HG02870 (cell line): ENCODE measurements at regions not wholly inside any gene's neighbourhood (a gene's known extent, or its start where the extent isn't known, plus 50 kb on each side); places are given as distances from the start of the nearest gene placed in this dataset.
"Not testable (repeated sequence)": the region's sequence is repeated elsewhere in the genome, so short reads cannot be mapped to it uniquely, and the experiment has no call there.

ENCODE experiments used
- ATAC-seq: cut with Tn5 transposase; IDR thresholded peaks from one replicate; pipeline ENCODE4 v1.9.1; 2021; ENCODE audit warnings: mild to moderate bottlenecking, moderate library complexity; ENCODE audit not compliant: unreplicated experiment

- ATAC-seq, result no peak
These were observed 936.6 kb upstream of the FANCL start for GRCh38 chr2:59177748-59178147.

DNA sequence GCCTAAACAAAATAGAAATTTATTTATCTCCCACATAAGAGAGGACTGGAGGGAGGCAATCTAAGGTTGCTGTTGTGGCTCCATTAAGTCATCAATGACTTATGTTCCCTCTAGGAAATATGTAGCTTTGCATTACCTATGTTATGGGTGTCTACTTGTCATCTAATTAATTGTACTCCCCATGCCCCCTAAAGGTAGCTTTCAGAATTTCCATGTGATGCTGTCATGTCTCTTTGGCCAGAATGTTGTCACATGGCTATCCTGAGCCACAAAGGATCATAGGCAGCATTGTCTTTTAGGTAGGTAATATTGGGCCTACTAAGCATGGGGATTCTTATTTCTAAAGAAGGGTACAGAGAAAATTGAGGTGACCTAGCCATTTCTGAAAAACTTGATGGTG lies 935.6 kb upstream of the FANCL start:
- peak; percentile 68 for ATAC-seq

DNA sequence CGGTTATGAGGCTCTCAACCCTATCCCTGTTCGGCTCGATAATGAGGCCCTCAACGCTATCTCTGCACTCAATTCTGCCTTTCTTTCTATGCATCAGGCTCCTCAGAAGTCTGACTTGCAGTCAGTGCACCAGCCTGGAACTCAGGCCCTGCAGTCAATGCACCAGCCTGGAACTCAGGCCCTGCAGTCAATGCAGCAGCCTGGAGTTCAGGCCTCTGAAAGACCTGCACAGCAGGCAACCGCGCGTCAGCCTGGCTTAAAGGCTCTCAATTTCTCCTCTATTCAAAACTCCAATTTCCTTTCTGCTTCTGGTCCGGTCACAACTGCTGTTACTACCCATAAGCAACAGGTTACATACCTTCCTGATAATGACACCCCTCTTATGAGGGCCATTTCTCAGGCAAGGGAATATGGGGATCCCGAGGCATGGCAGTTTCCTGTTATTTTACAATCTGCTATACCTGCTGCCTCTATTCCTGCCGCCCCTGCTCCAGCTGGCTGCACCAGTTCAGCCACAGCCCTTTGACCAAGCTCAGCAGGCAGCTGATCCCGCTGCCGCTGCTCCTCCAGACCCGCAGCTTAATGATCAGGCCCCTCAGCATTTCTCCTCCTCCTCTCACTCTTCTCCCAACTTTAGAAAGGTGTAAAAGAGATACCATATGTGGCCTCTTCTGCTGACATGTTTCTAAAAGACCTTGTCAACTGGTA lies 933.6 kb upstream of the FANCL start:
- no peak for ATAC-seq

- no peak for ATAC-seq
These were observed 932.2 kb upstream of the FANCL start for GRCh38 chr2:59173325-59173724.

DNA sequence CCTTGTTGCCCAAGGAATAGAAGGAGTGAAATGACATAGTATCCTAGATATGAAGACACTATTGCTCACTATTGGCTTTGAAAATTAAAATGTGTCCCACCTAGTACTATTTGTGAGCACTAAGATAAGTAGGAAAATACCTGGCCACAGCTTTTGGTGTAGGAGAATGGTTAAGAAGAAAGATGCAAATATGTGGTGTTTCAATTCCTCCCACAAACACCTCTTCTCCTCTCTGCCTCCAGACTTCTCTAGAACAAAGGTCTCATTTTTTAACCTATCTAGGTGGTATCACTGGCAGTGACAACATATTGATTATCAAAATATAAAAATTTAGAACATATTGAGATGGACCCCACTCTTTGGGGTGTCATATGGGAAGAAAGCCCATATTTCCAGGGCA lies 929.9 kb upstream of the FANCL start:
- ATAC-seq, result peak; percentile 83

DNA sequence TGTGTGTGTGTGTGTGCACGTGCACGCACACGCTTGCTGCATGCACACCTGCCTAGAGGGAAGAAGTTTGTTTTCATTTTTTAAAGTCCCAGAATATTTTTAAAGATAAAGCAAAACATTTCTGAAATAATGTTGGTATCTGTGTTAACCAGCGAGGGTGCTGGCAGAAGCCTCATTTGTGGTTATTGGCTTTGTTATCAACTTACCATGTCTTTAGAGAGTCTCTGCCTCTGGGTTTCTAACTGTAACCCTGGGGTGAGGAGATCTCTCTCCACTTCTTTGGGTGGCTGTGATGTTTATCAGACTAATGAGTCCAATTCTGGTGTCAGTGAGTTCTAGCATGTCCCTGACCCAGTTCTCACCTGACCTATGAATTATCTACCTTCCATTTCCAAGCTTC lies 927.6 kb upstream of the FANCL start:
- ATAC-seq, result no peak

DNA sequence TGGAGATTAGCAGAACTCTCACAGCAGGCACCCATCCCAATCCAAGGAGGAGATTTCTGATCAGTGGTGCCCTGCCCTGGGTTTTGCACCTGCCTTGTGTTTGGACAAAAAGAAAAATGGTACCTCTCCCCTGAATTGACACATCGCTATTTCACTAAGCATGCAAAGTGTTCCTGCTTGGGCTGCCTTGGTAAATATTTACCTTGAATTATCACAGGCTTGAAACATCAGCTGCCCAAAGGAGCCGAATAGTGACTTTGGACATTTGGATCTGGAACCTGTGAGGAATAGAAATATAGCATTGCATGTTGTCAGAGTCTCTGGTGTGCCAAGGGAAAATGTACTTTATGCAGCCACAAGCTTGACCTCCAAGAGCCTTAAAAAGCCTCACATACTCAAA lies 926.4 kb upstream of the FANCL start:
- ATAC-seq, result no peak

DNA sequence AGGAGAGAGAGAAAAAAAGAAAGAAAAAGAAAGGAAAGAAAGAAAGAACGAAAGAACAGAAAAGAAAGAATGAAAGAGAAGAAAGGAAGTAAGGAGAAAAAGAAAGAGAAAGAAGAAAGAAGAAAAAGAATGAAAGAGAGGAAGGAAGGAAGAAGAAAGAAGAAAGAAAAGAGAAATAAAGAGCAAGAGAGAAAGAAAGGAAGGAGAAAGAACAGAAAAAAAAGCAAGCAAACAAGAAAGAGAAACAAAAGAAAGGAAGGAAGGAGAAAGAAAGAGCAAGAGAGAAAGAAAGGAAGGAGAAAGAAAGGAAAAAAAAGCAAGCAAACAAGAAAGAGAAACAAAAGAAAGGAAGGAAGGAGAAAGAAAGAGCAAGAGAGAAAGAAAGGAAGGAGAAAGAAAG lies 916.8 kb upstream of the FANCL start:
- ATAC-seq, result not testable (repeated sequence)

DNA sequence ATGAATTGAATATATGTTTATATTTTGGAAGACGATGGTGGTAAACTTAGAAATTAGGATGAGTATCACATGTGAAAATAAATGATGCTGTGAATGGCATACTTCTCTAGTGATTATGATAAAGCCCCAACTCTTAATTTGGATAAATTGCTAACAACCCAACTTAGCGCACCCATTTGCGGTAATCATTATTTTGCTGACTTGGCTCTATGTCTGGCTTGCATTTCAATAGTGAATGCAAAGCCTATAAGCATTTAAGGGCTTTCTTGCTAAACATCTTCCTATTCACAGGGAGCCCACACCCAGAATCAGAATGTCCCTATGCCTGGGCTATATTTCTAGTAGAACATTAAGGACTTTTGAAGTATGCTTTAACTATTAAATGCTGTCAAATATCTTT lies 910.7 kb upstream of the FANCL start:
- ATAC-seq, result no peak

DNA sequence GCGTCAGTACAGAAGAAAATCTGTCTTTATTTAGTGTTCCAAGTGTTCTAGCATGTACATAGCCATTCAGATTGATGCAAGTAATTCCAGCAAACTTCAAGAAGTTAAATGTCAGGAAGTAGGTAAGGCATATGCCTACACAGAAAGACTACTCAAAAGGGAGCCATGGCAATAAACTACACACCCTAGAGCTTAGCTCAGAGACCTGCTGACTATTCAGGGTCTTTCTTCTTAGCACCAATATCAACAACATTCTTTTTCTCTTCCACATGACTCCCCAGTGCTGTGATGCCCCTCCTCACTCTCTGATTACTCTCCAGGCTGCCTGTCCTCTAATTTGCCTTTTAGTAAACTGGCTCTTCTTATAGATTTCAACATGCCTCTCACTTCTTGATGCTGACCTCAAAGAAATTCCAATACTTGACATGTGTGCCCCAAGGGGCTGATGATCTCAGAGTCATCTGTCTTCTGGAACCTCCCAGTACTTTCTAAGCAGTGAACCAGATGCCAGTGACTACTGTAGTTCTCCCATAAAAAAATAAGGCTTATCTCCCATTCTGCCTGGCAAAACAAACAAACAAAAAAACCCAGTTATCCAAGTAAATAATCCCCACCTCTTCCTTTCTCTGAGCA lies 909.2 kb upstream of the FANCL start:
- no peak for ATAC-seq

DNA sequence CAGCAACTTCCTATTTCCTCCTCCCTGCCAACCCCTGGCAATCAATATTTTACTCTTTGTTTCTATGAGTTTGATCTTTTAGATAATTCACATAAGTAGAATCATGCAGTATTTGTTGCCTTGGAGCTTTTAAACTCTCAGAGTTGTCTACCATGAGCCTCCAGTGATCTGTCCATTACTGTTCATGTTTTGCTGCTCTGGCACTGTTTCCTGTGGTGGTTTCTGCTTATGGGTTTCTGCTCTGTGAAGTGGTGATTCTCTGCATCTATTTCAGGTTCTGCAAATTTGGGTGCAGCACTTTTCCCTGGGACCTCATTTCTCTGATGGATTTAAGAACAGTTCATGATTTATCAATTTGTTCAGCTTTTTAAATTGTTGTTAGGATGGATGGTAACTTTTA lies 908.1 kb upstream of the FANCL start:
- ATAC-seq, result no peak

DNA sequence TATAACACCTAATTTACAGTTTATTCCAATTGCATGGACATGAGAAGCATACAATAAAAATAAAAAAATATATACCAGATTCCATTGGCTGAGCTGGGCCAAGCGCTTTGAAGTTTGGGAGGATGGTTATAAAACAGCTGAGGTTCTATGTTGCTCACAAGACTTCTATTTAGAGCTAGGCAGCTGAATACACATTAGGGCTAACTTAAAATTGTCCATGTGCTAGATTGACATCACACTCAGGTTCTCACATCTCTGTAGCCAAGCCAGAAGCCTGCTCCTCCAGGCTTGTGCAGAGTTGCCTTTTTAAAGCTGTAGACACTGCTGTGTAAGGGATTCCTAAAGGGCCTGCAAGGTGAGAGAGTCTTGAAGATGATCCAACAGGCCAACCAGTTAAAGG lies 871.1 kb upstream of the FANCL start:
- no peak for ATAC-seq

GRCh38 chr2:59096973-59097372 lies 855.8 kb upstream of the FANCL start:
- no peak for ATAC-seq

GRCh38 chr2:59093571-59093970 lies 852.4 kb upstream of the FANCL start:
- ATAC-seq, result no peak

GRCh38 chr2:59084326-59084725 lies 843.2 kb upstream of the FANCL start:
- ATAC-seq, result no peak

- ATAC-seq, result no peak
These were observed 842.1 kb upstream of the FANCL start for GRCh38 chr2:59083075-59083828.

GRCh38 chr2:59082657-59083056 lies 841.5 kb upstream of the FANCL start:
- ATAC-seq, result no peak

- no peak for ATAC-seq
These were observed 839.5 kb upstream of the FANCL start for GRCh38 chr2:59080451-59081181.

DNA sequence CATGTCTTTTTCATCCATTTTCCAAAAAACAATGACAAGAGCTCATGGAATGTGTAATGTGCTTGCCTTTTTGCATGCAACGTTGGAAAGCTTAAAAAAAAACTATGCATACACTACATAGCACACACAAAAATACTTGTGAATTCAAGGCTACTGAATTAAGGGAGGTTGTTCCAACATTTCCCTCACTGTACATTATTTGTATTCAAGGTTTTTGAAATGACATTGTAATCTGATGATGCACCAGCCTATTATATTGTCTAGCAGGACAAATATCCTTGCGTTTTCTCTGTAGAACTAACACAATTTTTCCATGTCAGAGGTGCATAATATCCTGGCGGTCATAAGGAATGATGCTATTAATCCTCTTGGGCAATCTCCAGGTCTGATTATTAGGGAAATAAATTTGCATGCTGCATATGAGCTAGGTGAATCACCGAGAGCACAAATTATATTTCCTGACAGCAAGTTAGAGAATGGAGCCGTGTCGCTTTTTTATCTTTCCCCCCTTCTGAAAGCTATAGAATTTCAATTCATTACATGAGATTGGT lies 836.9 kb upstream of the FANCL start:
- no peak for ATAC-seq

DNA sequence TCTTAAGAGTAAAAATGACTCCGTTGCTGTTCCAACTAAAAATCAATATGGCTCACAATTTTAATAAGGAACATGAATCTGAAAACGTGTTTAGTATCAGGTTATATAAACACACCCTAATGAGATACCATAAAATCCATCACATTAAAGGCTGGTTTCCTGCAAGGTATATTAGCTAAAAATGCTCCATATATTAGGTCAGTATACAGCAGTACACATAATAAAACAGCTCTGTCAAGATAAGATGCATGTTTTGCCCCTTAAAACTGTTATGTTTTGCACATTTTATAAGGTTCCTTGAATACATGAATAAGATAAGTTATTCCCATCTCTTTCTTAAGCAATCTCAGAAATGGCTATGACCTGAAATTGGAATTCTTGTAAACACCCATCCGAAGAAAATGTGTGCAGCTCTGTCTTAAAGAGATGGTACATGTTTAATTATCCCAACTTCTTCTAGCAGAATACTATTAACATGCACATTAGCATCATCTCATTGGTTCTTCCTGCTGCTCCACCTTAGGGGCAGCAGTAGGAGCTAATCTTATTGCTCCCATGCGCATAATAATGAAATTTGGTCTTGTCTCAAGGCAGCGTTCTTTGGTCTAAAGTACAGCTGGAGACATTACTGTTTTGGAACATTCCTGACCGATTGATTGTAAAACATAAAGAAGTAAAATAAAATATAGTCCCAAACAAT lies 836.1 kb upstream of the FANCL start:
- ATAC-seq, result no peak
